A673 (cell line): ENCODE measurements at regions not wholly inside any gene's neighbourhood (a gene's known extent, or its start where the extent isn't known, plus 50 kb on each side); places are given as distances from the start of the nearest gene placed in this dataset.
"Not testable (repeated sequence)": the region's sequence is repeated elsewhere in the genome, so short reads cannot be mapped to it uniquely, and the experiment has no call there.

Experiments
- CTCF ChIP-seq: fragments of 300-800, 200-600 bp; sonication (generic); conservative IDR thresholded peaks from 2 replicates; pipeline ENCODE4 v1.5.1; 2017; ENCODE audit warnings: low read depth, mild to moderate bottlenecking, antibody characterized with exemption, low read length, moderate library complexity, mixed read lengths
- EZH2 ChIP-seq: fragments of 200-600 bp; sonication (generic); IDR thresholded peaks from 2 replicates; pipeline ENCODE4 v1.6.1; 2017; ENCODE audit warnings: borderline replicate concordance, low read depth, mild to moderate bottlenecking, mixed read lengths, antibody characterized with exemption, low read length; ENCODE audit not compliant: poor library complexity, severe bottlenecking

GRCh38 chrX:77123917-77124316 lies 323.3 kb upstream of the FGF16 start:
- not testable (repeated sequence) for TF ChIP-seq CTCF, EZH2
